AG10803 (cell line): ENCODE measurements at regions not wholly inside any gene's neighbourhood (a gene's known extent, or its start where the extent isn't known, plus 50 kb on each side); places are given as distances from the start of the nearest gene placed in this dataset.

Experiments
- DNase-seq: peaks from one replicate; pipeline ENCODE4 v3.0.0; 2010; ENCODE audit warnings: low read depth
- H3K4me3 ChIP-seq: 2 replicates; pipeline ENCODE4 v1.5.1; 2011; ENCODE audit warnings: mild to moderate bottlenecking, low read length, control low read depth
- CTCF ChIP-seq: conservative IDR thresholded peaks from 2 replicates; pipeline ENCODE4 v1.5.1; 2011; ENCODE audit warnings: mild to moderate bottlenecking, low read length, control low read depth, inconsistent platforms

GRCh38 chr16:51556694-51557340, 405.7 kb upstream of the SALL1 start:
- DNase-seq = peak; percentile 87
- TF ChIP-seq CTCF = peak; percentile 23
- peak overlapping the region; percentile 24 for H3K4me3 ChIP-seq

- no peak overlapping the region for H3K4me3 ChIP-seq
- no peak for TF ChIP-seq CTCF
- DNase-seq = no peak
These were observed 402.8 kb upstream of the SALL1 start for GRCh38 chr16:51553910-51554309.

GRCh38 chr16:51553314-51553713, 402.2 kb upstream of the SALL1 start:
- DNase-seq = no peak
- H3K4me3 ChIP-seq = no peak overlapping the region
- TF ChIP-seq CTCF = no peak

GRCh38 chr16:51550800-51551347, 399.8 kb upstream of the SALL1 start:
- H3K4me3 ChIP-seq = no peak overlapping the region
- TF ChIP-seq CTCF = no peak
- DNase-seq = no peak

GRCh38 chr16:51549836-51550235, 398.8 kb upstream of the SALL1 start:
- no peak for TF ChIP-seq CTCF
- H3K4me3 ChIP-seq = no peak overlapping the region
- DNase-seq = peak; percentile 32

- H3K4me3 ChIP-seq = no peak overlapping the region
- TF ChIP-seq CTCF = no peak
- DNase-seq = no peak
These were observed 394.9 kb upstream of the SALL1 start for GRCh38 chr16:51545951-51546350.

GRCh38 chr16:51544851-51545467, 393.9 kb upstream of the SALL1 start:
- TF ChIP-seq CTCF = no peak
- DNase-seq = no peak
- H3K4me3 ChIP-seq = no peak overlapping the region
